ENCODE measurements at regions not wholly inside any gene's neighbourhood (a gene's known extent, or its start where the extent isn't known, plus 50 kb on each side); places are given as distances from the start of the nearest gene placed in this dataset.

DNA sequence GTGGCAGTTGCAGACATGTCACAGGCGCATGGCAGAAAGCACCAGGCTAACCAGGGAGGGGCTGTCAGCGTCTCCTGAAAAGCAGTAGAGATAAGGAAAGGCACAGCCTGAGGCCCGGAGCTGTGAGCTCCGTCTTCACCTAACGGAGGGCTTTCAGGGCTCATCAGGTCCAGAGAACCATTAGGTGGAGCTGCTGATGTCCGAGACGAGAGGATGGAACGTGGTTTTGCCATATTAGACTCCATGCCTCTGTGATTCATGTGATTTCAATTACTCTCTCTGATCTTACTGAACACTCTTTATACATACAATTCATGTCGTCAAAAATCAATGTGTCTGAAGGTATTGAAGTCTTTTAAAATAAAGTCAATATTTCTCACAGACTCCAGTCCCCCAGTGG lies 120.3 kb upstream of the RAB6C start:
- Histone ChIP-seq H3K9me3 (ENCODE audit: control insufficient read depth in 2 of 3, low read length in 3 of 3) (no peaks in the 10 kb centered on the region), H3K27ac (ENCODE audit: low read depth, low read length) (no peak overlapping the region), H3K36me3 (ENCODE audit: control insufficient read depth in 2 of 3, insufficient read depth in 3 of 3, low read length in 3 of 3) (no peaks in the 10 kb centered on the region), H3K4me1 (ENCODE audit: control insufficient read depth in 2 of 2, insufficient read depth in 2 of 2, low read length in 2 of 2) (no peaks in the 10 kb centered on the region), H3K27me3 (ENCODE audit: control insufficient read depth in 2 of 2, insufficient read depth in 2 of 2, low read length in 2 of 2) (no peaks in the 10 kb centered on the region), H3K4me3 (ENCODE audit: low read length) (no peak overlapping the region)
- intact Hi-C loops (cut with micrococcal nuclease) = no loop called here
- H3K27ac Mint-ChIP-seq = no peak overlapping the region
- ChIA-PET CTCF (no interaction called here), POLR2A (no interaction called here)
- no peaks in the 10 kb centered on the region for H3K36me3 Mint-ChIP-seq
- peaks cover 0 to 14% (median 5%) of the 10 kb centered on the region in 11 donors for H3K9me3 Mint-ChIP-seq
- DNase-seq = no peak
- H3K27me3 Mint-ChIP-seq = peaks cover 0 to 8% (median 4%) of the 10 kb centered on the region in 5 donors
- no peak overlapping the region for H3K4me3 Mint-ChIP-seq
- H3K4me1 Mint-ChIP-seq = no peaks in the 10 kb centered on the region
- no peak for ATAC-seq

DNA sequence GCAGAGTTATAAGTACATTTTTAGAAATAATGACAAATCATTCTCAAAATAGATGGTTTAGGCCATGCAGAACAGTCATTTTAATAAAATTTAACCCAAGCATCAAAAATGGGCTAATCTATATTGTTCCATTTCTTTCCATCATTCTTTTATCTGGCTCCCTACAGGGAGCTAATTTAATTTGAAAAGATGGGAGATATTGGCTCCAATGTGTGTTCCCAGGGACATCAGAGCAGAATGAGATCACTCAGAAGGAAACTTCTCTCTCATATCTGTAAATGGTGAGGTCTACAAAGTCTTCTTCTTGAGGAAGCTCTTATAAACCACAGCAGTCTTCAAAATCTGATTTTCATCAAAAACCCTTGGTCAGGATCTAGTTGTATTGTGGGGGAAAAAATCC lies 119.4 kb upstream of the RAB6C start:
- Histone ChIP-seq H3K36me3 (ENCODE audit: control insufficient read depth in 2 of 3, insufficient read depth in 3 of 3, low read length in 3 of 3) (no peaks in the 10 kb centered on the region), H3K4me1 (ENCODE audit: control insufficient read depth in 2 of 2, insufficient read depth in 2 of 2, low read length in 2 of 2) (no peaks in the 10 kb centered on the region), H3K4me3 (ENCODE audit: low read length) (no peak overlapping the region), H3K27me3 (ENCODE audit: control insufficient read depth in 2 of 2, insufficient read depth in 2 of 2, low read length in 2 of 2) (no peaks in the 10 kb centered on the region), H3K9me3 (ENCODE audit: control insufficient read depth in 2 of 3, low read length in 3 of 3) (no peaks in the 10 kb centered on the region), H3K27ac (ENCODE audit: low read depth, low read length) (no peak overlapping the region)
- ChIA-PET CTCF (no interaction called here), POLR2A (no interaction called here)
- DNase-seq (no peak), ATAC-seq (no peak)
- intact Hi-C loops (cut with micrococcal nuclease) = no loop called here
- H3K4me3 Mint-ChIP-seq = no peak overlapping the region
- no peak overlapping the region for H3K27ac Mint-ChIP-seq
- H3K27me3 Mint-ChIP-seq = peaks cover 0 to 6% (median 4%) of the 10 kb centered on the region in 5 donors
- H3K9me3 Mint-ChIP-seq = peaks cover 0 to 14% (median 5%) of the 10 kb centered on the region in 11 donors
- no peaks in the 10 kb centered on the region for H3K4me1 Mint-ChIP-seq
- no peaks in the 10 kb centered on the region for H3K36me3 Mint-ChIP-seq

DNA sequence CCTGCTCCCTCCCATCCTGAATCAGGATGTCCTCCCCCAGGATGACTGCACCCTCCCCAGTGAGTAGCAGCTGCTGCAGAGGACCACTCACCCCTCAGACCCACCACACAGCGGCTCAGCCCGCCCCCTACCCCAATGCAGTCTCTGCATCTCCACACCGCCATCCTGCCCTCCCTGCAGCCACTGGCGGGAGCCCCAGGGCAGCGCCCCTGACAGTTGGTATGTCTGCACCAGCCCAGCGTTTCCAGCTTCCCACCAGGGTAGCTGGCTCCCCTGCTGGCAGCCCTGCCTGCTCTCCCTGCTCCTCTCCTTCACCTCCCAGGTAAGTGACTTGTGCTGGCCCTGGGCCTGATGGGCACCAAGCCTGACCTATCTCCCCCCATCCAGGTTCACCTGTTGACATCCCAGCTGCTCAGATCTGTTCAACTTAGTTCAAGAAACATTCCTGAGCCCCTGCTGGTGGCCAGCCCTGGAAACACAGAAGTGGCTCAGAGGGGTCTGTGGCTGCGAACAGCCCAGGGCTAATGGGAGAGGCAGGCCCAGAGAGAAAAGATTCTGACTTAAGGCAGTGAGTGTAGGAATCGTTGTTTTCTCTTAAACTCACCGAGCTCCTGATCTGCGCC lies 117.7 kb upstream of the RAB6C start:
- no peak overlapping the region for H3K4me3 ChIP-seq (ENCODE audit: low read length)
- Mint-ChIP-seq H3K4me3 (no peak overlapping the region), H3K27me3 (peaks cover 0 to 6% (median 0%) of the 10 kb centered on the region in 5 donors), H3K36me3 (no peaks in the 10 kb centered on the region), H3K27ac (no peak overlapping the region), H3K4me1 (no peaks in the 10 kb centered on the region), H3K9me3 (peaks cover 0 to under 1% (median 0%) of the 10 kb centered on the region in 11 donors)
- intact Hi-C loops (cut with micrococcal nuclease) = no loop called here
- DNase-seq (no peak), ATAC-seq (no peak)
- ChIA-PET CTCF (no interaction called here), POLR2A (no interaction called here)
- H3K9me3 ChIP-seq (ENCODE audit: control insufficient read depth in 2 of 3, low read length in 3 of 3) = no peaks in the 10 kb centered on the region
- no peak overlapping the region for H3K27ac ChIP-seq (ENCODE audit: low read depth, low read length)
- H3K27me3 ChIP-seq (ENCODE audit: control insufficient read depth in 2 of 2, insufficient read depth in 2 of 2, low read length in 2 of 2) = no peaks in the 10 kb centered on the region
- H3K4me1 ChIP-seq (ENCODE audit: control insufficient read depth in 2 of 2, insufficient read depth in 2 of 2, low read length in 2 of 2) = no peaks in the 10 kb centered on the region
- no peaks in the 10 kb centered on the region for H3K36me3 ChIP-seq (ENCODE audit: control insufficient read depth in 2 of 3, insufficient read depth in 3 of 3, low read length in 3 of 3)

DNA sequence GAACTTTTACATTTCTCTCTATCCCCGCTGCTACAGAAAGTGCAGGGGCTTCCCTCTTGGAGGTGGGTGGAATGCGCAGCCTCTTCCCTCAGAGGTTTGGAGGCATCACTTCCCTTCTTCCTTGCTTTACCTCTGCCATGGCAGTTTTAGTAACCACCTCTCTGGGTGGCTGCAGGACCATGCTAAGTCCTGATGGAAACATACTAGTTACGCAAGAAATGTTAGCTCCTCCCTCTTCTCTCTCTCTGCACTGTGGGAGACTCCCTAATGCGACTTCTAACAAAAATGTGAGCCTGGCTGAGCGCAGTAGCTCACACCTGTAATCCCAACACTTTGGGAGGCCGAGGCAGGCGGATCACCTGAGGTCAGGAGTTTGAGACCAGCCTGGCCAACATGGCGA lies 116.8 kb upstream of the RAB6C start:
- ChIA-PET CTCF (no interaction called here), POLR2A (no interaction called here)
- Histone ChIP-seq H3K4me3 (ENCODE audit: low read length) (no peak overlapping the region), H3K27me3 (ENCODE audit: control insufficient read depth in 2 of 2, insufficient read depth in 2 of 2, low read length in 2 of 2) (no peaks in the 10 kb centered on the region), H3K36me3 (ENCODE audit: control insufficient read depth in 2 of 3, insufficient read depth in 3 of 3, low read length in 3 of 3) (no peaks in the 10 kb centered on the region), H3K27ac (ENCODE audit: low read depth, low read length) (no peak overlapping the region), H3K9me3 (ENCODE audit: control insufficient read depth in 2 of 3, low read length in 3 of 3) (no peaks in the 10 kb centered on the region), H3K4me1 (ENCODE audit: control insufficient read depth in 2 of 2, insufficient read depth in 2 of 2, low read length in 2 of 2) (no peaks in the 10 kb centered on the region)
- H3K27me3 Mint-ChIP-seq = peaks cover 0 to 6% (median 0%) of the 10 kb centered on the region in 5 donors
- H3K9me3 Mint-ChIP-seq = no peaks in the 10 kb centered on the region
- DNase-seq (no peak), ATAC-seq (no peak)
- H3K4me1 Mint-ChIP-seq = no peaks in the 10 kb centered on the region
- H3K27ac Mint-ChIP-seq = no peak overlapping the region
- no peak overlapping the region for H3K4me3 Mint-ChIP-seq
- H3K36me3 Mint-ChIP-seq = no peaks in the 10 kb centered on the region
- intact Hi-C loops (cut with micrococcal nuclease) = no loop called here

DNA sequence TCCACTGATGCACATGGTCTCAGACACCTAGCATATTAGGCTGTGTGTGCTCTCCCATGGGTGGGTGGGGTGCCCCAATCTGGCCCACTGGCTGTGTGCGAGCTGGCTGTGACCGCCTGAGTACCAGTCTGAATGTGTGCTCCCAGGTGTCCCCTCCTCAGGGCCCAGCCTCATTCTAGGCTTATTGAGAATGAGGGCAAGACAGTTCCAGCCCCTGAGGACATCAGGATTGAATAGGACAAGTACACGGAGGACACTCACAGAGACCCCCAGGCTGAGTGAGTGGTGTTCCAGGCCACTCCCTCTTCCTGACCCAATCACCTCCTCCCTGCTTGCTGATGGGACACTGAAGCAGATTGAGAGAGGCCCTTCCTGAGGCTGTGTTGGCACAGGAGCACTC lies 116.1 kb upstream of the RAB6C start:
- CTCF ChIA-PET = no interaction called here
- no peaks in the 10 kb centered on the region for H3K36me3 Mint-ChIP-seq
- POLR2A ChIA-PET = no interaction called here

DNA sequence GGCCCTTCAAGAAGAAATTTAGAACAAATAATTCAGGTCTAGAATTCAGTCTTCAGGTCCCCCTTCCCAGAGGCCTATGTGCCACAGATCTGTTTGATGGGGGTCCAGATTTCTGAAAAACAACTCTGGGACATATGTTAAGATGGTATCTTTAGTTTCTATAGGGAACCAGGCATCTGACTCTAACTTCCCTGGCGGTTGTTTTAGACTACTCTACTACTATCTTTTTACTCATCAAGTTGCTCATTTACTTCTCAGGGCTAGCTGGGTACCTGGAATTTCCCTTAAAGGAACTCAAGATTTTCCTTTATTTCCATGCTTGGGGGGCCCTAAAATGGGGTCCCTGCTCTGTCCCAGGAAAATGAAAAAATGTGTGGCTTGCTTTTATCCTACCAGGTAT lies 114.7 kb upstream of the RAB6C start:
- Mint-ChIP-seq H3K4me1 (no peaks in the 10 kb centered on the region), H3K9me3 (no peaks in the 10 kb centered on the region), H3K27me3 (peaks cover 0 to 3% (median 0%) of the 10 kb centered on the region in 5 donors), H3K36me3 (no peaks in the 10 kb centered on the region), H3K4me3 (no peak overlapping the region), H3K27ac (no peak overlapping the region)
- no peaks in the 10 kb centered on the region for H3K27me3 ChIP-seq (ENCODE audit: control insufficient read depth in 2 of 2, insufficient read depth in 2 of 2, low read length in 2 of 2)
- no peak overlapping the region for H3K4me3 ChIP-seq (ENCODE audit: low read length)
- DNase-seq (no peak), ATAC-seq (no peak)
- ChIA-PET CTCF (no interaction called here), POLR2A (no interaction called here)
- no peaks in the 10 kb centered on the region for H3K36me3 ChIP-seq (ENCODE audit: control insufficient read depth in 2 of 3, insufficient read depth in 3 of 3, low read length in 3 of 3)
- H3K27ac ChIP-seq (ENCODE audit: low read depth, low read length) = no peak overlapping the region
- intact Hi-C loops (cut with micrococcal nuclease) = no loop called here
- H3K4me1 ChIP-seq (ENCODE audit: control insufficient read depth in 2 of 2, insufficient read depth in 2 of 2, low read length in 2 of 2) = no peaks in the 10 kb centered on the region
- no peaks in the 10 kb centered on the region for H3K9me3 ChIP-seq (ENCODE audit: control insufficient read depth in 2 of 3, low read length in 3 of 3)

More for the DNA sequence above, 116.1 kb upstream of the RAB6C start:
- no peak for DNase-seq
- Mint-ChIP-seq H3K4me1 (no peaks in the 10 kb centered on the region), H3K4me3 (no peak overlapping the region), H3K27ac (no peak overlapping the region), H3K9me3 (no peaks in the 10 kb centered on the region), H3K27me3 (peaks cover 0 to 3% (median 0%) of the 10 kb centered on the region in 5 donors)
- Histone ChIP-seq H3K4me3 (ENCODE audit: low read length) (no peak overlapping the region), H3K36me3 (ENCODE audit: control insufficient read depth in 2 of 3, insufficient read depth in 3 of 3, low read length in 3 of 3) (no peaks in the 10 kb centered on the region), H3K9me3 (ENCODE audit: control insufficient read depth in 2 of 3, low read length in 3 of 3) (no peaks in the 10 kb centered on the region), H3K27me3 (ENCODE audit: control insufficient read depth in 2 of 2, insufficient read depth in 2 of 2, low read length in 2 of 2) (no peaks in the 10 kb centered on the region), H3K4me1 (ENCODE audit: control insufficient read depth in 2 of 2, insufficient read depth in 2 of 2, low read length in 2 of 2) (no peaks in the 10 kb centered on the region), H3K27ac (ENCODE audit: low read depth, low read length) (no peak overlapping the region)
- intact Hi-C loops (cut with micrococcal nuclease) = no loop called here
- ATAC-seq = no peak

DNA sequence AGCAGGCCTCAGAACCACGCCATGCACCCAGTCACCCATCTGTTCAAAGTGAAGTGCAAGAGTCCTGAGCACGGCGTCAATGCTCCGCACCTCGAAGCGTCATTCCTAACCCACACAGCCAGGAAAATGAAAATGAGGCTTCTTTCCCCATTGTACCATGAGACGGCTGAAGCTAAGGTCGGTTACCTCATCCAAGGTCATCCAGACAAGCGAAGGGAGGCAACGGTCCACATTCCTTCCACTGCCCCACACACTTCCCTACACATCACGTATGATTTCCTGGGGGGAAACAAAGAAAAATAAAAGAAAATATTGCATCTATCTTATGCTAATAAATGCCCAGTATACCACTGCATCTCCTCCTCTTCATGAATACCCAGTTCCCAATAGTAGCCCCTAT lies 113.5 kb upstream of the RAB6C start:
- Histone ChIP-seq H3K4me3 (ENCODE audit: low read length) (no peak overlapping the region), H3K27me3 (ENCODE audit: control insufficient read depth in 2 of 2, insufficient read depth in 2 of 2, low read length in 2 of 2) (no peaks in the 10 kb centered on the region), H3K36me3 (ENCODE audit: control insufficient read depth in 2 of 3, insufficient read depth in 3 of 3, low read length in 3 of 3) (no peaks in the 10 kb centered on the region), H3K4me1 (ENCODE audit: control insufficient read depth in 2 of 2, insufficient read depth in 2 of 2, low read length in 2 of 2) (no peaks in the 10 kb centered on the region), H3K9me3 (ENCODE audit: control insufficient read depth in 2 of 3, low read length in 3 of 3) (no peaks in the 10 kb centered on the region), H3K27ac (ENCODE audit: low read depth, low read length) (no peak overlapping the region)
- intact Hi-C loops (cut with micrococcal nuclease) = no loop called here
- Mint-ChIP-seq H3K4me3 (no peak overlapping the region), H3K36me3 (no peaks in the 10 kb centered on the region), H3K4me1 (no peaks in the 10 kb centered on the region), H3K27ac (no peak overlapping the region), H3K27me3 (peaks cover 0 to 3% (median 0%) of the 10 kb centered on the region in 5 donors), H3K9me3 (no peaks in the 10 kb centered on the region)
- DNase-seq = no peak
- ATAC-seq = no peak
- POLR2A ChIA-PET = no interaction called here
- CTCF ChIA-PET = no interaction called here

Data from naive thymus-derived CD4-positive, alpha-beta T cell (primary cell).